Small intestine (tissue), 7 donors: ENCODE measurements at regions not wholly inside any gene's neighbourhood (a gene's known extent, or its start where the extent isn't known, plus 50 kb on each side); places are given as distances from the start of the nearest gene placed in this dataset.
A peak's percentile ranks its signal among the peaks of the same experiment; 100 is the strongest.
"Not testable (repeated sequence)": the region's sequence is repeated elsewhere in the genome, so short reads cannot be mapped to it uniquely, and the experiment has no call there.

ENCODE experiments used
- DNase-seq, 2 donors: peaks; one replicate each; pipeline versions ENCODE4 v3.0.0 to v3.0.0-alpha.2; 2013
- FAIRE-seq: peaks from 2 replicates; lab custom pipeline; 2012; peaks lifted over from hg19 to GRCh38; lab: Jason Lieb, UNC
- H3K27ac ChIP-seq, 3 donors: one replicate each; pipeline ENCODE4 v1.5.1; 2013; ENCODE audit warnings: low read length in 2 of 3, mild to moderate bottlenecking in 2 of 3, control low read depth in 1 of 3, inconsistent platforms in 1 of 3, low read depth in 1 of 3, moderate library complexity in 1 of 3
- H3K27me3 ChIP-seq, 3 donors: one replicate each; pipeline ENCODE4 v1.6.1; 2013; ENCODE audit warnings: low read length in 3 of 3, inconsistent platforms in 1 of 3; ENCODE audit not compliant: control insufficient read depth in 3 of 3, insufficient read depth in 3 of 3
- H3K36me3 ChIP-seq, 3 donors: one replicate each; pipeline ENCODE4 v1.6.1; 2013; ENCODE audit warnings: low read length in 3 of 3, inconsistent platforms in 1 of 3, low read depth in 1 of 3, mild to moderate bottlenecking in 1 of 3, moderate library complexity in 1 of 3; ENCODE audit not compliant: control insufficient read depth in 3 of 3, insufficient read depth in 2 of 3
- H3K4me1 ChIP-seq, 3 donors: one replicate each; pipeline ENCODE4 v1.6.1; 2013; ENCODE audit warnings: low read length in 2 of 3, inconsistent platforms in 1 of 3, low read depth in 1 of 3, mild to moderate bottlenecking in 1 of 3, moderate library complexity in 1 of 3; ENCODE audit not compliant: control insufficient read depth in 3 of 3, insufficient read depth in 2 of 3
- H3K4me3 ChIP-seq, 3 donors: one replicate each; pipeline ENCODE4 v1.5.1; 2013; ENCODE audit warnings: low read length in 3 of 3, control low read depth in 1 of 3, inconsistent platforms in 1 of 3, low read depth in 1 of 3, mild to moderate bottlenecking in 1 of 3, moderate library complexity in 1 of 3
- H3K9me3 ChIP-seq, 2 donors: one replicate each; pipeline ENCODE4 v1.6.1; 2013; ENCODE audit warnings: low read depth in 1 of 2, low read length in 1 of 2; ENCODE audit not compliant: control insufficient read depth in 2 of 2, insufficient read depth in 1 of 2
- WGBS, 3 donors: extraction: QIAGEN DNeasy Blood & Tissue Kit; methylation state at CpG; one replicate each; pipeline ENCODE4 v1.1.7; 2013; 5-methylcytosine and 5-hydroxymethylcytosine counted together
- donor health status: healthy with polysubstance abuse.
- donor health status: control.
- donor health status: control.
- donor health status: Bipolar disorder and iron deficiency.
- donor health status: healthy.

DNA sequence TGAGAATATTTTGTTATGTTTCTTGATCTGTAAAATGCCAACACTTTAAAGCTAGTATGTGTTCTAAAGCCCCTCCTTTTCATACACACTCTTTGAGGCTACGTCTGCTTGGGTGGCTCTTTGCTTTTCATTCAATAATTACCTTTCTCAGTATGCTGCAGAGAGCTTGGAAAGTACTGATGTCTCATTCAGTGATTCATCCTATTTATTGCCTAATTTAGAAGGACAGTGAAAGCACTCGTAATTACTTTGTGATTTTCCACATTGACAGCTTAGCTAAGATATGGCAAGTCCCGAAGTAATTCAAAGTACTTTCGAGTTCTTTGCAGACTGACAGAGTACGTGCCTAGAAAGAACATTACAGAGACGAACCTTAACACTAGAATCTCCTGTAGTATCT, 57.2 kb downstream of the BMP15 start:
- Histone ChIP-seq H3K27me3 (no peaks in the 10 kb centered on the region), H3K4me1 (no peaks in the 10 kb centered on the region), H3K9me3 (no peaks in the 10 kb centered on the region), H3K4me3 (no peak overlapping the region), H3K36me3 (no peaks in the 10 kb centered on the region), H3K27ac (no peak overlapping the region)
- 65 to 79% (median 75%) methylated on average over 6 of the region's 6 CpGs for WGBS, 3 donors
- DNase-seq (no peak), FAIRE-seq (no peak)

DNA sequence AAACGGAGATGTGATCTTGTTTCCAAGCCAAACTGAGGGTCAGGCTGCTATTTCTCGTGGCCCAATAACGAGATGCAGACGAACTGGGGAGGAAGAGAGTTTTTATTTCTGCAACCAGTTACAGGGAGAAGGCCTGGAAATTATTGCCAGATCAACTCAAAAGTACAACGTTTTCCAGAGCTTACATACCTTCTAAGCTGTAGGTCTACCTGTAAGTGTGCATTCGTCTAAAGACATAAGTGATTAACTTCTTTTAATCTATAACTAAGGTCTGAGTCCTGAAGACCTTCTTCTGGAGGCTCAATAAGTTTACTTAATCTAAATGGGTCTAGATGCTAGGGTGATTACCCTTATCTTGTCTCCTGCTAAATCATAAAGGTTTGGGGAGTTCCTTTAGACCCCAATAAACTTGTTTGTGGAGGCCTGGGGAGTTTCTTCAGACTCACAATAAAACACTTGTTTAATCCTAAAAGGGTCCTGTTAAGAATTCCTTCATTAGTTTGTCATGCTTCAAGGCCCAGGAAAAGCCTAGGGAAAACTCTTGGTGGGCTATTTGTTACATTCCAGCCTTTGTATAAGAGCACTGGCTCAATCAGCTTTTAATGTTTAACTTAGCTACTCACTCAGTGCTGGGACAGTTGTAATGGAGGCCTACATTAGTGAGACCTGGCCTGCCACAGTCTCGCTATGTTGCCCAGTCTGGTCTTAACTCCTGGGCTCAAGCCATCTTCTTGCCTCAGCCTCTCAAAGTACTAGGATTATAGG, 58.5 kb downstream of the BMP15 start:
- H3K4me1 ChIP-seq, FAIRE-seq, H3K4me3 ChIP-seq, H3K27me3 ChIP-seq, DNase-seq, H3K9me3 ChIP-seq, H3K36me3 ChIP-seq, H3K27ac ChIP-seq: not testable (repeated sequence)
- 68 to 75% (median 68%) methylated on average over 7 of the region's 7 CpGs for WGBS, 3 donors

DNA sequence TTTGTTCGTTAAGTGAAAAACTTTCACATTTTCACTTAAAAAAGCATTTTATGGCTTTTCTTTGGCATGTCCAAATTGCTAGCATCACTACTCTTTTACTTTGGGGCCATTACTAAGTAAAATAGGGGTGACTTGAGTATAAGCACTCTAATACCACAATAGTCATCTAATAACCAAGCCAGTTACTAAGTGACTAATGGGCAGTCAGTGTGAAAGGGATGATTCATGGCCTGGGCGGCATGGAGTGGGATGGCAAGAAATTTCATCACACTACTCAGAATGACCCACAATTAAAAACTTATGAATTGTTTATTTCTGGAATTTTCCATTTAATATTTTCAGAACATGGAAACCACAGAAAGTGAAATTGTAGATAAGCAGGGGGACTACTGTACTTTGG, 60.9 kb downstream of the BMP15 start:
- H3K4me3 ChIP-seq: no peak overlapping the region
- no peaks in the 10 kb centered on the region for H3K36me3 ChIP-seq
- DNase-seq (no peak), FAIRE-seq (no peak)
- H3K27me3 ChIP-seq: no peaks in the 10 kb centered on the region
- 78 to 88% (median 82%) methylated on average over 2 of the region's 2 CpGs for WGBS, 3 donors
- H3K4me1 ChIP-seq: no peaks in the 10 kb centered on the region
- no peak overlapping the region for H3K27ac ChIP-seq
- no peaks in the 10 kb centered on the region for H3K9me3 ChIP-seq

DNA sequence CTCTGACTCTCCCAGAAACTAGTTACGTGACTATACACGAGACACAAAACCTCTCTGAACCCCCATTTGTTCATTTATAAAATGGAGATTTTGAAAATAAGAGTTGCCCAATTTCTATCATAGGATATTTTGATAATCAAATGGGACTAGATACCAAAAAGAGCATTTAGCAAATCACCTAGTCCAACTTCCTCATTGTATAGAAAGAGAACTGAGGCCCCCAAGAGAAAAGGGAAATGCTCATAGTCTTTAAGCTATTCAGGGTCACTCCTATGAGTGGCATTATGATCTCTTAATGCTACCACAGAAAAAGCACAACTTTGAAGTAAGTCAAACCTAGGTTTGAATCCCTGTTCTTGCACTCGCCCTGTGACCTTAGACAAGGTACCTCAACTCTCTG, 62.7 kb downstream of the BMP15 start:
- Histone ChIP-seq H3K4me1 (no peaks in the 10 kb centered on the region), H3K4me3 (no peak overlapping the region), H3K27me3 (no peaks in the 10 kb centered on the region), H3K36me3 (no peaks in the 10 kb centered on the region), H3K9me3 (no peaks in the 10 kb centered on the region), H3K27ac (no peak overlapping the region)
- DNase-seq (no peak), FAIRE-seq (no peak)
- 65 to 82% (median 75%) methylated on average over 3 of the region's 3 CpGs for WGBS, 3 donors

DNA sequence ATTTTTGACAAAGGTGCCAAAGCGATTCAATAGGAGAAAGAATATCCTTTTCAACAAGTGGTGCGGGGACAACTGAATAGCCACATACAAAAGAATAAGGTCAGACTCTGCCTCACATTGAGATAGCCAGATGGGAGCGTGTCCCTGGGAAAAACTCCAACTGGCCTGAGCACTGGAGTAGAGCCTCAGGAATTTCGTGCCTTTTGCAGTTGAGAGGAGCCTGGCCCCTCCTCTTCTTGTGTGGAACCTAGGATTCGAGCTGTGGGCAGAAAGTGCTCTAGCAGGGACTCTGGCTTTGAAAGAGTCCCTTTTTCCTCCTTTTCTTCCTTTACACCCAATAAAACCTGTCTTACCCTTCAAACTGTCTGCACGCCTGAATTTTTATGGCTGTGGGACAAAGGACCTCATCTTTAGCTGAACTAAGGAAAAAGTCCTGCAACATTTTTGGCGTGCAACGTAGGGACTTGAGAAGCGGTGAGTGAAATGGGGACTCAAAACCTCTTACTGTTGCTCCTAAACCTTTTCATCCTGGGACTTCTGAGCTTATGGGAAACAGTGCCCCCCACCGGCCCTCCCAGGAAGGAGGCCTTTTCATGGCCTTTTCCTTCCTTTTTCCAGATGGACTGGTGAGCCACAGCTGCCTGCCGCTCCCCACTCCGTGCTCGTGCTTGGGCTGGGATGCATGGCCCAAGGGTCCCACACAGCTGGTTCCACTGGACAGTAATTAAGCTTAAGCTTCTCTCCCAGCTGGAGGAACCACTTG, 68.6 kb downstream of the BMP15 start:
- no peaks in the 10 kb centered on the region for H3K36me3 ChIP-seq
- FAIRE-seq (no peak), DNase-seq (no peak)
- H3K9me3 ChIP-seq: no peaks in the 10 kb centered on the region
- 42 to 74% (median 63%) methylated on average over 12 to 13 of the region's 13 CpGs for WGBS, 3 donors
- no peak overlapping the region for H3K4me3 ChIP-seq
- no peaks in the 10 kb centered on the region for H3K4me1 ChIP-seq
- H3K27me3 ChIP-seq: peaks cover 0 to 3% (median 0%) of the 10 kb centered on the region in 3 donors
- H3K27ac ChIP-seq: no peak overlapping the region

DNA sequence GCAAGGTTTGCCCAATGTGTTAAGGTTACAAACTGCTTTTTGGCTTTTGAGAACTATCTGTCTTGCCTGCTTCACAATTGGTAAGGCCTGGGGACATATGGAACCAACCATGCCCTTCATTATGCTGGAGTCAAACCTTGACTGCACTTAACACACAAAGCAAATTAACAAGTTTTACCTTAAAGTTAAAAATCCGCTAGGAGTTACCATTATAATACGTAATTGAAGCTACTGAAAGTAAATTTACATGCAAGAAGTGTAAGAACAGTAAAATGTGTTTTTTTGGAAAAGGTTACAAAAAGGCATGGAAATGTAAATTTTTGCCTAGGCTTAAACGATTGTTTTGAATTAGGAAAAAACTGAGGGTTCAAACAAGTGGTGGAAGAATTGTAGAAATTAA, 69.7 kb downstream of the BMP15 start:
- DNase-seq: no peak
- Histone ChIP-seq H3K4me1 (no peaks in the 10 kb centered on the region), H3K36me3 (no peaks in the 10 kb centered on the region), H3K27ac (no peak overlapping the region), H3K27me3 (peaks cover 0 to 3% (median 0%) of the 10 kb centered on the region in 3 donors), H3K9me3 (no peaks in the 10 kb centered on the region), H3K4me3 (no peak overlapping the region)
- no peak for FAIRE-seq
- WGBS, 3 donors: 62 to 87% (median 77%) methylated on average over 3 of the region's 3 CpGs

DNA sequence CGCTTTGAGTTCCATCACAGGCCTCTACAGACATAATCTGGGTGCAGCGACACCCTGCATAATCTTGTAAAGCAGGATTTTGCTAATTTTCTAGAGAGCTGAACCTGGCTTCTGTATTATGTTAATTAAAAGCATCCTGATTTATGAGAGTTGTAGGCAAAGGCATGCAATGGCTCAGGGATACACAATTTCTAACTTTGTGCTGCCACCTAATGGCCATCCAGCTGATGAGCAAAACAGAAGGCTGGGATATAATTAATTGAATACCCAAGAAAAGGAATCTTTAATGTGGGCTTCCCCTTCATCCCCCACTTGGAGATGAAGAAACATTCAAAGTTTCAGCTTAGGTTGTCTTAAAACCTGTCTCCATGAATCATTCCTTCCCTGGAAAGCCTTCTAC, 78.1 kb downstream of the BMP15 start:
- Histone ChIP-seq H3K36me3 (no peaks in the 10 kb centered on the region), H3K27ac (no peak overlapping the region), H3K9me3 (no peaks in the 10 kb centered on the region), H3K4me1 (no peaks in the 10 kb centered on the region), H3K27me3 (no peaks in the 10 kb centered on the region), H3K4me3 (no peak overlapping the region)
- DNase-seq: peak; percentile 22 to 28
- WGBS, 3 donors: 39 to 49% (median 43%) methylated on average over 2 of the region's 2 CpGs
- FAIRE-seq: no peak

DNA sequence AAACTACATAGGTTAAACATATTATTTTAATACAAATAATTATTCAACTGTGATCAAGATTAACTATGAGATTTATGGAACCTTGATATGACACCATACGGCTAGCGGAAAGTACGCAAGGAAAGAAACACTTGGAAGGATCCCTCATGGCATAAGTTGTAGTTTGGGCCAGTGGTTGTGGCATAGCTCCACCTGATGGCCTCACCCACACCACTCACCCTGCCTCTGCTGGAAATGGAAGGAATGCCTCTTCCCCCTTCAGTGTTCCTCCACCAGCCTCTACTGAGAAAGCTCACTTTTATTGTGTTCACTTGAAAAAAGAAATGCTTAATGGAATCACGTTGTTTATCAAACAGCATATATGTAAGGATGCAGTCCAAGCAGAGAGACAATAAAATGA, 86.4 kb downstream of the BMP15 start:
- FAIRE-seq: no peak
- WGBS, 3 donors: 68 to 77% (median 76%) methylated on average over 4 of the region's 4 CpGs
- no peaks in the 10 kb centered on the region for H3K9me3 ChIP-seq

More for the DNA sequence above, 86.4 kb downstream of the BMP15 start:
- peaks cover 0 to 2% (median 0%) of the 10 kb centered on the region in 3 donors for H3K27me3 ChIP-seq
- no peak overlapping the region for H3K4me3 ChIP-seq
- H3K4me1 ChIP-seq: no peaks in the 10 kb centered on the region
- H3K27ac ChIP-seq: no peak overlapping the region
- no peak for DNase-seq
- no peaks in the 10 kb centered on the region for H3K36me3 ChIP-seq
